IMR-90 (cell line): ENCODE measurements at regions not wholly inside any gene's neighbourhood (a gene's known extent, or its start where the extent isn't known, plus 50 kb on each side); places are given as distances from the start of the nearest gene placed in this dataset.

Experiments
- CHD1 ChIP-seq: IDR thresholded peaks from 2 replicates; pipeline ENCODE4 v1.6.1; 2012; ENCODE audit warnings: low read depth, low read length, improper control_type of control experiment
- CTCF ChIP-seq: conservative IDR thresholded peaks from 2 replicates; pipeline ENCODE4 v1.5.1; 2012; ENCODE audit warnings: mild to moderate bottlenecking, low read depth, low read length, improper control_type of control experiment
- MXI1 ChIP-seq: IDR thresholded peaks from 2 replicates; pipeline ENCODE4 v1.6.1; 2012; ENCODE audit warnings: low read depth, mild to moderate bottlenecking, low read length, moderate library complexity, borderline replicate concordance
- NFE2L2 ChIP-seq: fragments of 150-350 bp; IDR thresholded peaks from 2 replicates; pipeline ENCODE4 v1.6.1; 2016; ENCODE audit warnings: low read depth, mild to moderate bottlenecking, low read length
- POLR2A ChIP-seq: IDR thresholded peaks from 2 replicates; pipeline ENCODE4 v1.6.1; 2012; ENCODE audit warnings: mild to moderate bottlenecking, low read depth, low read length
- RFX5 ChIP-seq: IDR thresholded peaks from 2 replicates; pipeline ENCODE4 v1.8.0; 2012; ENCODE audit warnings: low read depth, mild to moderate bottlenecking, low read length, moderate library complexity
- SMC3 ChIP-seq: fragments of 150-350 bp; IDR thresholded peaks from 2 replicates; pipeline ENCODE4 v1.6.1; 2016; ENCODE audit warnings: low read depth, mild to moderate bottlenecking, antibody characterized with exemption, low read length, moderate library complexity
- USF2 ChIP-seq: fragments of 150-350 bp; IDR thresholded peaks from 2 replicates; pipeline ENCODE4 v1.6.1; 2017; ENCODE audit warnings: mild to moderate bottlenecking, antibody characterized with exemption, low read length, low read depth

GRCh38 chr6:105753207-105753606 lies 332.9 kb upstream of the PRDM1 start:
- TF ChIP-seq CTCF, result no peak
- no peak for TF ChIP-seq RFX5
- TF ChIP-seq NFE2L2, result no peak
- TF ChIP-seq POLR2A, result no peak
- no peak for TF ChIP-seq SMC3
- TF ChIP-seq MXI1, result no peak
- TF ChIP-seq USF2, result no peak
- TF ChIP-seq CHD1, result no peak
